Osteocyte (in vitro differentiated cells): ENCODE measurements at regions not wholly inside any gene's neighbourhood (a gene's known extent, or its start where the extent isn't known, plus 50 kb on each side); places are given as distances from the start of the nearest gene placed in this dataset.

Experiments used
- DNase-seq: peaks from one replicate; pipeline ENCODE4 v3.0.0; 2021; ENCODE audit warnings: mixed read lengths; ENCODE audit not compliant: unreplicated experiment; ENCODE audit errors: extremely low spot score
- H3K27ac Mint-ChIP-seq: one replicate; pipeline ENCODE4 v1.8.0; 2021; ENCODE audit warnings: mild to moderate bottlenecking, mixed read lengths; ENCODE audit not compliant: unreplicated experiment
- H3K27me3 Mint-ChIP-seq: one replicate; pipeline ENCODE4 v1.8.0; 2021; ENCODE audit warnings: mixed read lengths; ENCODE audit not compliant: unreplicated experiment
- H3K36me3 Mint-ChIP-seq: one replicate; pipeline ENCODE4 v1.8.0; 2021; ENCODE audit warnings: mixed read lengths; ENCODE audit not compliant: unreplicated experiment
- H3K4me1 Mint-ChIP-seq: one replicate; pipeline ENCODE4 v1.8.0; 2021; ENCODE audit warnings: mixed read lengths; ENCODE audit not compliant: unreplicated experiment
- H3K4me3 Mint-ChIP-seq: one replicate; pipeline ENCODE4 v1.8.0; 2021; ENCODE audit warnings: mild to moderate bottlenecking, moderate library complexity, mixed read lengths; ENCODE audit not compliant: unreplicated experiment
- H3K9me3 Mint-ChIP-seq: one replicate; pipeline ENCODE4 v1.8.0; 2021; ENCODE audit warnings: mixed read lengths; ENCODE audit not compliant: unreplicated experiment
- CTCF ChIP-seq: fragments of 200-600 bp; sonication (generic); IDR thresholded peaks from 2 replicates; pipeline ENCODE4 v1.5.0; 2021; ENCODE audit warnings: antibody characterized with exemption, mild to moderate bottlenecking, moderate library complexity

GRCh38 chrX:120021927-120022326 is 55.6 kb downstream of the RHOXF2B start:
- Mint-ChIP-seq H3K9me3 (peaks cover 3% of the 10 kb centered on the region), H3K4me3 (no peak overlapping the region), H3K27me3 (peaks cover 18% of the 10 kb centered on the region), H3K36me3 (no peaks in the 10 kb centered on the region), H3K4me1 (no peaks in the 10 kb centered on the region), H3K27ac (no peak overlapping the region)
- no peak for TF ChIP-seq CTCF
- no peak for DNase-seq

GRCh38 chrX:120020305-120020704 is 57.2 kb downstream of the RHOXF2B start:
- no peak for DNase-seq
- H3K4me1 Mint-ChIP-seq: peaks cover 6% of the 10 kb centered on the region
- H3K36me3 Mint-ChIP-seq: no peaks in the 10 kb centered on the region
- H3K27me3 Mint-ChIP-seq: peaks cover 31% of the 10 kb centered on the region
- H3K27ac Mint-ChIP-seq: no peak overlapping the region
- H3K9me3 Mint-ChIP-seq: no peaks in the 10 kb centered on the region
- TF ChIP-seq CTCF: no peak
- H3K4me3 Mint-ChIP-seq: no peak overlapping the region

- H3K4me1 Mint-ChIP-seq: peaks cover 11% of the 10 kb centered on the region
- H3K9me3 Mint-ChIP-seq: peaks cover under 1% of the 10 kb centered on the region
- DNase-seq: no peak
- no peak overlapping the region for H3K4me3 Mint-ChIP-seq
- no peaks in the 10 kb centered on the region for H3K36me3 Mint-ChIP-seq
- peaks cover 44% of the 10 kb centered on the region for H3K27me3 Mint-ChIP-seq
- TF ChIP-seq CTCF: no peak
- H3K27ac Mint-ChIP-seq: no peak overlapping the region
Measured at GRCh38 chrX:120016068-120016441, 61.4 kb downstream of the RHOXF2B start.

GRCh38 chrX:120015145-120016067 is 62.1 kb downstream of the RHOXF2B start:
- peaks cover 4% of the 10 kb centered on the region for H3K9me3 Mint-ChIP-seq

More at GRCh38 chrX:120015145-120016067, 62.1 kb downstream of the RHOXF2B start:
- Mint-ChIP-seq H3K4me1 (peaks cover 11% of the 10 kb centered on the region), H3K36me3 (no peaks in the 10 kb centered on the region), H3K4me3 (peak overlapping the region; percentile 36), H3K27ac (no peak overlapping the region), H3K27me3 (peaks cover 47% of the 10 kb centered on the region)
- TF ChIP-seq CTCF: no peak
- DNase-seq: no peak
